ENCODE measurements at regions not wholly inside any gene's neighbourhood (a gene's known extent, or its start where the extent isn't known, plus 50 kb on each side); places are given as distances from the start of the nearest gene placed in this dataset.
"Not testable (repeated sequence)": the region's sequence is repeated elsewhere in the genome, so short reads cannot be mapped to it uniquely, and the experiment has no call there.

DNA sequence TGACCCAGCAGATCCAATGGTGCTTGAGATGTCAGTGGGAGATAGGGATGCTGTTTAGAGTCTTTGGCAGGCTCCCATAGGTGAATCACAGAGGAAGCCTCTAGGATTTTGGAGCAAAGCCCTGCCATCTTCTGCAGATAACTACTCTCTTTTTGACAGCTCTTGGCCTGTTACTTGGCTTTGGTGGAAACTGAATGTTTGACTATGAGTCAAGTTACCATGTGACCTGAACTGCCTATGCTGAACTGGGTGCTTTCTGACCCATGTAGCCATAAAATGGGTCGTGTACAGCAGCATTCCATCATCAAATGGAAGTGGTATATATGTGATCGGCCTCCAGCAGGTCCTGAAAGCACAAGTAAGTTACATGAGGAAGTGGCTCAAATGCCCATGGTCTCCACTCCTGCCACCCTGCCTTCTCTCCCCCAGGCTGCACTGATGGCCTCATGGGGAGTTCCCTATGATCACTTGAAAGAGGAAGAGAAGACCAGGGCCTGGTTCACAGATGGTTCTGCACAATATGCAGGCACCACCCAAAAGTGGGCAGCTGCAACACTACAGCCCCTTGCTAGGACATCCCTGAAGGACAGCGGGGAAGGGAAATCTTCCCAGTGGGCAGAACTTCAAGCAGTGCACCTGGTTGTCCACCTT is 105.6 kb upstream of the ZC3H12A start:
- not testable (repeated sequence) for H3K4me3 Mint-ChIP-seq, H3K36me3 Mint-ChIP-seq, H3K27ac Mint-ChIP-seq, H3K9me3 Mint-ChIP-seq, H3K4me1 Mint-ChIP-seq
- H3K27me3 Mint-ChIP-seq = peaks cover 12% of the 10 kb centered on the region

DNA sequence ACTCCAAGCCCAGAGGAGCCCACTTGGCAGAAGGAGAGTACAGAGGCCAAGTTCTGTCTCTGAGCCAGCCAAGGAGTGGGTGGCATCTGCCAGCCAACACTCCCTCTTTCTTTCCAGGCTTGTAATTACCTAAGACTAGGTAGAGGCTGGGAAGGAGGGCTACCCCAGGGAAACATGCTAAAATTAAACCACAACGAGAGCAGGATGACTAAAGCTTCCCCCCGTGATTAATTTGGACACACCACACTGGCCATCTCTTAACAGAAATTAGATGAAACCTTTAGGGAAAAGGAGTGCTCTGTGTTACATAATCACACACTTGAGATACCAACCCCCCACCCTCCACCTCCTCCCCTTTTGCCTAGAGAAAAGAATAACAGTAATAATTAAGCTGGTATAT is 102.1 kb upstream of the ZC3H12A start:
- no peak overlapping the region for H3K4me3 Mint-ChIP-seq
- H3K27me3 Mint-ChIP-seq = peaks cover 14% of the 10 kb centered on the region
- H3K27ac Mint-ChIP-seq = no peak overlapping the region
- no peaks in the 10 kb centered on the region for H3K4me1 Mint-ChIP-seq
- H3K36me3 Mint-ChIP-seq = no peaks in the 10 kb centered on the region
- H3K9me3 Mint-ChIP-seq = no peaks in the 10 kb centered on the region

DNA sequence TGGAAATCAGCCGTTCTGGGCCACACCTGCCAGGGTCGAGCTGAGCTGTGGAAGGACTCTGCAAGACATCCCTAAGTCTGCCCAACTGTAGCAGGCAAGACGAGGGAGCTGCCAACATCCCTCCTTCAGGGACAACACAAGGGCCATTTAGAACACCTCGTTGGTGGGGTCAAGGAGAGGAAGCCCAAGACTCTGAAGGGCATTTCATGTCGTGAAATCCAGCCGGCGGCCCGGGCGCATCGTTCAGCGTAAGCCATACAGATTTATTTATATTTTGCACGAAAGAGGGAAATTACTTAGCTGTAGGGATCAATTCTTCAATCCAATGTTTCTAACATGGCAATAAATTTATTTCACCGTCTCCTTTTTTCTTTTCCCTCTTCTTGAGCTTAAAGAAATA is 101.7 kb upstream of the ZC3H12A start:
- H3K9me3 Mint-ChIP-seq = no peaks in the 10 kb centered on the region
- H3K4me1 Mint-ChIP-seq = no peaks in the 10 kb centered on the region

DNA sequence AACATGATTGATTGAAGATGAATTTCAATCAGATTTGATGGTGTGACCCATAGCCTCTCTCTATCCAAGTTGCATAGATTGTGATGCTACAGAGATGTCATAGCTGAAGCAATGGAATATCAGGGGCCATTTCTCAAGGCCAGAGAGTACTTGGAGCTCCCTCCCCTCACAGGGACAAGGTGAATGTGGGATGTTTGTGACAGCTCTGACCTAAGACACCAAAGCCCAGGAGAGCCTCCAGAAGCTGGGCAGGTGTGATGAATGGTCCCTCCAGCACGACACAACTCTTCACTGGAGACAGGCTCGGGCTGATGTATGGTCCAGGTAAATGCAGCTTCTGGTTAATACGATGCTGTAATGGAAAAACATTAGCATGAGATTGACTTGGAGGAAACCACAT is 101.0 kb upstream of the ZC3H12A start:
- Mint-ChIP-seq H3K4me1 (no peaks in the 10 kb centered on the region), H3K9me3 (no peaks in the 10 kb centered on the region), H3K27ac (no peak overlapping the region), H3K4me3 (no peak overlapping the region), H3K36me3 (no peaks in the 10 kb centered on the region), H3K27me3 (peaks cover 13% of the 10 kb centered on the region)

More for the DNA sequence above, 101.7 kb upstream of the ZC3H12A start:
- Mint-ChIP-seq H3K4me3 (no peak overlapping the region), H3K36me3 (no peaks in the 10 kb centered on the region), H3K27ac (no peak overlapping the region), H3K27me3 (peaks cover 13% of the 10 kb centered on the region)

DNA sequence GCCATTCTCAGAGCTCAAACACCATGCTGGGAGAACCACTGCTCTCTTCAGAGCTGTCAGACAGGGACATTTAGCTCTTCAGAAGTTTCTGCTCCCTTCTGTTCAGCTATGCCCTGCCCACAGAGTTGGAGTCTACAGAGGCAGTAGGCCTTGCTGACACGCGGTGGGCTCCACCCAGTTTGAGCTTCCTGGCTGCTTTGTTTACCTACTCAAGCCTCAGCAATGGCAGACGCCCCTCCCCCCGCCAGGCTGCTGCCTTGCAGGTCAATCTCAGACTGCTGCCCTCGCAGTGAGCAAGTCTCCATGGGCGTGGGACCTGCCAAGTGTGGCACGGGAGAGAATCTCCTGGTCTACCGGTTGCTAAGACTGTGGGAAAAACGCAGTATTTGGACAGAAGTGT is 93.8 kb upstream of the ZC3H12A start:
- not testable (repeated sequence) for H3K27ac Mint-ChIP-seq, H3K36me3 Mint-ChIP-seq, H3K4me3 Mint-ChIP-seq, H3K4me1 Mint-ChIP-seq, H3K9me3 Mint-ChIP-seq
- H3K27me3 Mint-ChIP-seq = peaks cover 23% of the 10 kb centered on the region

DNA sequence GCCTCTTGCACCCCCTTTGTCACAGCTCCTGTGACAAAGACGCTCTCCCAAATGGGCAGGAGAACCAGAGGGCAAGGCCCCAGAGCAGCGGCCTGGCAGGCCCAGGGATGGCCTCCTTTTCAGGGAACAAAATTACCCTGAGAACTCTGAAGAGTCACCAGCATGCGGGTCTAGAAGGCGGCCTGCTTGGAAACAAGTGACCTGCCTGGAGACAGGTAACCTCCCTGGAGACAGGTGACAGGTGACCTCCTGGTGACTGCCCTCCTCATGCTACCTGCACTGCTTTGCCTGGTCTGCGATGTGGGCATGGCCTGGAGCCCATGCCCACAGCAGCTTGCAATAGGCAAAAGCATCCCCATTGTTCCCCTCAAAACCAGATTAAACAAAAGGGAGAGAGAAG is 86.5 kb upstream of the ZC3H12A start:
- Mint-ChIP-seq H3K36me3 (no peaks in the 10 kb centered on the region), H3K9me3 (no peaks in the 10 kb centered on the region), H3K27me3 (peaks cover 9% of the 10 kb centered on the region), H3K27ac (no peak overlapping the region), H3K4me1 (no peaks in the 10 kb centered on the region), H3K4me3 (no peak overlapping the region)

DNA sequence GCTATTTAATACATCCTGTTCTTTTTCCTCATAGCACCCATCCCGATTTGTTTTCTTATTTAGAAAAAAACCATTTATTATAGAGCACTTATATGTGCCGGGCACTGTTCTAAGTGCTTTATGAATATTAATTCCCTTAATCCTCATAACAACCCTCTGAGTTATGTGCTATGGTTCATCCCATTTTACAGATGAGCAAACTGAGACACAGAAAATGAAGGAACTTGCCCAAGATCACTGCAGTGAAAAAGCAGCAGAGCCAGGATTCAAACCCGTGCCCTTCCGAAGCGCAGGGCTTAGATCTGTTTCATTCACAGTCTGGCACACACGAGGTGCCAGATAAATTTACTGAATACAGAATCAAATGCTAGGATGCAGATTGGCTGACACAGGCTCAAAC is 85.1 kb upstream of the ZC3H12A start:
- H3K27me3 Mint-ChIP-seq = peaks cover 7% of the 10 kb centered on the region
- H3K4me3 Mint-ChIP-seq = no peak overlapping the region
- no peaks in the 10 kb centered on the region for H3K9me3 Mint-ChIP-seq
- no peak overlapping the region for H3K27ac Mint-ChIP-seq
- H3K4me1 Mint-ChIP-seq = no peaks in the 10 kb centered on the region
- H3K36me3 Mint-ChIP-seq = no peaks in the 10 kb centered on the region

DNA sequence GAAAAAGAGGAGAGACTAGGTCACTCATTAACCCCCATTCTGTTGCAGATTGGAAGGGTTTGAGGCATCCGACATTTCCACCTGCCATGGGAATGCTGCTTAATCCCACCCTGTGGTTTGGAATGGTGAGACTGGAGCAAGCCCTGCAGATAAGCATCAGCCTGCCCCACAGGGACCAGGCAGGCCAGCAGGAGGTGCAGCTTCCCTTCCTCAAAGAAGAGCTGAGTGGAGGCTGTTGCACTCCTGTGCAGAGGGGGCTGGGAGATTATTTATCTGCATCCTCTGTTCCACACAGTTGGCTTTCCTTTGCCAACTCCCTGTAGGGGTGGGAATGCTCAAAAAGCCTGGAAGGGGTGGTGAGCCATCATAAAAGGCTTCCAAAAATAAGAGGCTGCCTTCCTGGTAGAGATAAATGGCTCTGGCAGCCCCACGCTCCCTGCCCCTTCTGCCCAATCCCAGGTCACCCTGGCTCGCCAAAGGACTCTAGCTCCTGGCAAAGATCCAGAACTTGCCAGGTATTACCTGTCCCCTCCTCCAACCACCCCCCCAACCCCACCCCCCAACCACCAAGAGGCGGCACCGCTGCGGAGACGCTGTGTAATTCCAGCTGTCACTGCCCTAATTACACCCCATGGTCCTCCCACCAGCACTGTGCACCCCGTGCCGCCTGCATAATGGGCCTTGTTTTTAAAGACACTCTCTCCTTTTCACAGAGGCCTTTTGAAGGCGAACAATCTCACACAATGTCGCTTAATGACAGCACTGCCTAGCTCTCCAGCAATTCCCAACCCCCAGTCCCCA is 83.0 kb upstream of the ZC3H12A start:
- H3K4me3 Mint-ChIP-seq = no peak overlapping the region
- H3K4me1 Mint-ChIP-seq = no peaks in the 10 kb centered on the region
- H3K9me3 Mint-ChIP-seq = no peaks in the 10 kb centered on the region
- no peak overlapping the region for H3K27ac Mint-ChIP-seq
- H3K36me3 Mint-ChIP-seq = no peaks in the 10 kb centered on the region
- peaks cover 11% of the 10 kb centered on the region for H3K27me3 Mint-ChIP-seq

DNA sequence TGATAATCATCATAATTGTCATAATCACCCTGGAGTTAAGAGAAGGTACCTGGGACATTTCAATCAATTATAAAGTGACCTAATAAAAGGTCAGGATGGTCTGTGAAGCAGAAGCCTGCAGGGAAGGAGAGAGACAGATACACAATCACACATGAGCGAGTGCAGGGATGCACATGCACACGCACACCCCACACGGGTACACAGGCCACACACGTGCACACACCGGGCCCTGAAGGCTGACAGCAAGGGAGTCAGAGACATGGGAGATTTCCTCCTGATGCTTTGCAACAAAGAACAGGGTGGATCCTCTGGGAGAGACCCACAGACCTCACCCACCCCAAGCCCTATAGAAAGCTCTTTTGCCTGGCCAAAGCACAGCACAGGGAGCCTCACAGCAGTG is 82.3 kb upstream of the ZC3H12A start:
- no peaks in the 10 kb centered on the region for H3K4me1 Mint-ChIP-seq
- H3K9me3 Mint-ChIP-seq = no peaks in the 10 kb centered on the region
- no peaks in the 10 kb centered on the region for H3K36me3 Mint-ChIP-seq
- no peak overlapping the region for H3K4me3 Mint-ChIP-seq
- peaks cover 11% of the 10 kb centered on the region for H3K27me3 Mint-ChIP-seq
- no peak overlapping the region for H3K27ac Mint-ChIP-seq

DNA sequence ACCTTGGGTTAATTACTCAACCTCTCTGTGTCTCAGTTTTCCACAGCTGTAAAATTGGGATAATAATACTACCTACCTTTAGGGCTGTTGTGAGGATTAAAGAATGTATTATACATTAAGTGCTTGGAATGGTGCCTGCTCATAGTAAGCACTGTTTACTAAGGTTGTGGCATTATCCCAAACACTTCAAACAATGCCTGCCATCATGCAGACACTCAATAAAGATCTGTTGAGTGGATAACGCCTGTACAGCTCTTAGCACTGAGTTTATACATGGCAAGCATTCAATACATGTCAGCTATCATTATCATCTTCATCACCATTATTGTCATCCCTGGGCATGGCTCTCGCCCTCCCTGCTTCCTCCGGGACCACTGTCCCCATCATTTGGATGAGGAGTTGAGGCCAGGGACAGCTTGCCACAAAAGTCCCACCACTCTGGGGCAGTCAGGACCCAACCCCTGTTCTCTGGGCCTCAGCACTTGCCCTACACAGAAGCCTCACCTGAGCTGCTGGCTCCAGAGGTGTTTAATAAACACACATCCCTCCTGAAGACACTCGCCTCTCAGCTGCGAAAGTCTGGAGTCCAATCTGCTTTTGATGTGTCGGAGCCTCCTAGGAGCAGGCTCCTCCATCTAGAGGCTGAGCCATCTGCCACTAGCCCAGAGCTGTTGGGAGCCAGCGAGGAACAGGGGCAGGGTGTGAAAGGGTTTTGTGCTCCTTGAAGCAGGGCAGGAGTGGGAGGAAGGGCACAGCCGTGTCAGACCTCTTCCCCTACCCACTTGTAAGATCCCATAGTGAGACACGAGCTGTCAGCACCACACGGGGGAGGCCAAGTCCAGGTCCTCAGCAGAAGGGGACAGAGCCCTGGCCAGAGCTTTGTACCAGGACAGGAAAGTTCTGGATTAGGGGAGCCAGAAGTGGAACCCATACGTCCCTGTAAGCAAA is 80.9 kb upstream of the ZC3H12A start:
- Mint-ChIP-seq H3K4me3 (no peak overlapping the region), H3K36me3 (no peaks in the 10 kb centered on the region), H3K27me3 (peaks cover 12% of the 10 kb centered on the region), H3K4me1 (no peaks in the 10 kb centered on the region), H3K9me3 (no peaks in the 10 kb centered on the region), H3K27ac (no peak overlapping the region)

DNA sequence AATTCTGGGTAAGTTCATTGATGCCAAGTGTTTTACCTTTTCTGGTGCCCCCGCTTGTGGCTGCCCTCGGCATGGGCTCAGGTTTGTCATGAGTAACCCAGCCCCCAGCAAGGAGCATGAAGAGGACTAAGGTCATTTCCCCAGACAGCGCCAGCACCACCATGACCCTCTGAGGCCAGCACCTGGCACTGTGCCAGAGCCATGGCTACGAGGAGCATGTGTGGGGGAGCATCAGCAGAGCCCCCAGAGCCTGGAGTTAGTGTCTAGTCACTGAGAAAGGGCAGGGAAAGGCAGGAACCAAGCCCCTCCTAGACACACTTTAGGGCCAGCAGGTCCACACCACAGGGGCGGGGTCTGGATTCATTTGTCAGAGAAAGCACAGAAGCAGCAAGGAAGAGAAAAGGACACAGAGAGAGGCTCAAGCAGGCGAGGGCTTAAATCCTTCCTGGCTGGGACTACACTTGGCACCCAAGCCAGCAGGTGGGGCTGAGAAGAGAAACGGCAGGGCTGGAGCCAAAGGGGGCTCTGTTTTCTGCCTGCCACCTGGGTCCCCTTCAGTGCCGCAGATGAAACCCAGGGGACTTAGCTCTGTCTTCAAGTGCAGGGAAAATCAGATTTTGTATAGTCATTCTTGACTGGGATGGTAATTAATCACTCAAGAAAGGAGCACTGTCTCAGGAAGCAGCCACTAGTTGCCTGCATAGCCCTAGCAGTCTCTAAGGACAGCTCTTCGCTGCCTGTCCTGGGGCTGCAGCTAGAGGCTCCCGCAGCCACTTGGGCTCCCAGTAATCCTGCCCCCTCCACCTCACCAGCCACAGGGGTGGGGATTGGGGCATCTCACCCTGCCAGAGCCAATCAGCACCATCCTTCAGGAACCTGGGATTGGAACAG is 79.6 kb upstream of the ZC3H12A start:
- no peaks in the 10 kb centered on the region for H3K9me3 Mint-ChIP-seq
- H3K27ac Mint-ChIP-seq = no peak overlapping the region
- no peak overlapping the region for H3K4me3 Mint-ChIP-seq
- H3K36me3 Mint-ChIP-seq = no peaks in the 10 kb centered on the region
- peaks cover 12% of the 10 kb centered on the region for H3K27me3 Mint-ChIP-seq
- no peaks in the 10 kb centered on the region for H3K4me1 Mint-ChIP-seq

DNA sequence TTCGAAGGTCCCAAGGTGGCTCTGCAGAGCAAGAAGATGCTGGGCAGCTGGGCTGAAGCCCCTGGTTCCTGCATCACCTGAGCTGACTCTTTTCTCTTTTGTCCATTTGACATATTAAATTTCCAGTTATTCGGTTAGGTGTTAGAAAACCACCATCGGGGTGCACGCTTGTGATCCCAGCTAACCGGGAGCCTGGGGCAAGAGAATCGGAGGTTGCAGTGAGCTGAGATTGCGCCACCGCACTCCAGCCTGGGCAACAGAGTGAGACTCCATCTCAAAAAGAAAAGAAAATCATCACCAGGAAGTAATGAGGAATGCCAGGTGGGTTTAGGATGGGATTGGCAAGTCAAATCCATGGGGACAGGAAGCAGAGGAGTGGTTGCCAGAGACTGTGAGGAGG is 76.3 kb upstream of the ZC3H12A start:
- H3K27ac Mint-ChIP-seq = no peak overlapping the region
- no peaks in the 10 kb centered on the region for H3K36me3 Mint-ChIP-seq
- H3K4me1 Mint-ChIP-seq = no peaks in the 10 kb centered on the region
- H3K9me3 Mint-ChIP-seq = no peaks in the 10 kb centered on the region
- peaks cover 7% of the 10 kb centered on the region for H3K27me3 Mint-ChIP-seq
- no peak overlapping the region for H3K4me3 Mint-ChIP-seq

DNA sequence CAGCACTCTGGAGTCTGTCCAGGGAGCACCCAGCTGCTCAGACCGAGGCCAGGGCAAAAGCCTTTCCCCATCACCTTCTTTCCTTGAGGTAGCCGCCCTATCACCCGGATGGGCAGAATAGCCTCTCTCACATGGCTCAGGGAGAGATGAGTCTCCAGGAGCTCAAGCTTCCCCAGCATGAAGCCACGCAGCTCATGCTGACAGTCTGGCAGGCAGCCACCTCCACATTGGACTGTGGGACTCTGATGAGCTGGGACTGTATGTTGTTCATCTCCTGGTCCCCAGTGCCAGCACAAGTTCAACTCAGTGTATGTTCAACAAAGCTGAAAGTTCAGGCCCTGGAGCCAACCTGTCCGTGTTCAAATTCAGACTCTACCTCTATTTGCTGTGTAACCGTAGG is 75.2 kb upstream of the ZC3H12A start:
- Mint-ChIP-seq H3K36me3 (no peaks in the 10 kb centered on the region), H3K27me3 (peaks cover 5% of the 10 kb centered on the region), H3K4me1 (no peaks in the 10 kb centered on the region), H3K27ac (no peak overlapping the region), H3K9me3 (no peaks in the 10 kb centered on the region), H3K4me3 (no peak overlapping the region)

DNA sequence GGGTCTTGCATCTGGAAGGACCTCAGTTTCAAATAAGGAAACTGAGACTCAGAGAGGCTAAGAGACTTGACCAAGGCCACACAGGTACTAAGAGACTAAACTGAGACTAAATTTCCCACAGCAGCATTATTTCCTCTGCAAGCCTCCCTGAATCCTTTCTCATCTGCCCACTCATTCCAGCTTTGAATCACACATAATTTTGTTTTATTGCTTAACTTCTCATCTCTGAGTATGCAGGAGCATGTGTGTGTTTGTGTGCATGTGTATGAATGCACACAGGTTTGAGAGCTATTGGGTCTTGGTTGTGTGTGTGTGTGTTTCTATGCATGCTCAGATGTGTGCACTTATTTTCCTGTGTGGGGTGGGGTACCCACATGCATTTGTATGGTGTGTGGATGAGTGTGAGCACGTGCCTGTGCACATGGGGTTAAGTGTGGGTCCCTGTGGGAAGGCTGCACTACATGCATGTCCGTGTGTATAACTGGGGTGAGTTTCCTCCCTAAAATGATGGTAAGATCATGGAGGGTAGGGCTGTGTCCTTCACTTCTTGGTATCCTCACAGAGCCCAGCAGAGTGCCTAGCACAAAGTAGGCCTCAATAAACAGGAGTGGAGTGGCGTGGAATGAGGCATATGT is 74.4 kb upstream of the ZC3H12A start:
- Mint-ChIP-seq H3K4me3 (no peak overlapping the region), H3K27me3 (peaks cover 5% of the 10 kb centered on the region), H3K4me1 (no peaks in the 10 kb centered on the region), H3K36me3 (no peaks in the 10 kb centered on the region), H3K27ac (no peak overlapping the region), H3K9me3 (no peaks in the 10 kb centered on the region)
